ENCODE measurements at regions not wholly inside any gene's neighbourhood (a gene's known extent, or its start where the extent isn't known, plus 50 kb on each side); places are given as distances from the start of the nearest gene placed in this dataset.

GRCh38 chr12:93127582-93128331 is 198.7 kb upstream of the EEA1 start:
- DNase-seq (ENCODE audit: low read depth in 4 of 4, low spot score in 2 of 4) = no peak

DNA sequence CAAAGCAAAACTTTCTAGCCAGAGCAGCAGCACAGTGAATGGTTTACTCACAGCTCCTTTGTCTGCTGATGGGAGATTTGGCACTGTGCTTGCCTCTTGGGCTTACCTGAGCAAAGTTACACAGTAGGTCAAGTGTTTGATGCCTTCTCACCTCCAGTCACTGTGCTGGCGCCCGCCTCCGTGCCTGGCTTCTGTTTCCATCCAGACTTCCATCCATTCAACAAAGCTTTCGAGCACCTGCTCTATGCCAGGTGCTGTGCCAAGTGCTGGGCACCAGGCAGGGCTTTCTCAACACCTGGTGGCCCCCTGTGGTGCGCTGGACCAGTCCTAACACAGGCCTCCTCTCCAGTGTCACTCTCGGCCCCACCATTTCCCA is 199.2 kb upstream of the EEA1 start:
- DNase-seq (ENCODE audit: low read depth in 4 of 4, low spot score in 2 of 4) = no peak

- DNase-seq (ENCODE audit: low read depth in 4 of 4, low spot score in 2 of 4) = no peak
These were observed 201.4 kb upstream of the EEA1 start for GRCh38 chr12:93130366-93131054.

- DNase-seq (ENCODE audit: low read depth in 4 of 4, low spot score in 2 of 4) = no peak
These were observed 204.3 kb upstream of the EEA1 start for GRCh38 chr12:93133361-93133760.

GRCh38 chr12:93134175-93134890 is 205.2 kb upstream of the EEA1 start:
- no peak for DNase-seq (ENCODE audit: low read depth in 4 of 4, low spot score in 2 of 4)

GRCh38 chr12:93134893-93135285 is 205.8 kb upstream of the EEA1 start:
- no peak for DNase-seq (ENCODE audit: low read depth in 4 of 4, low spot score in 2 of 4)

GRCh38 chr12:93135286-93136239 is 206.5 kb upstream of the EEA1 start:
- no peak for DNase-seq (ENCODE audit: low read depth in 4 of 4, low spot score in 2 of 4)

- no peak for DNase-seq (ENCODE audit: low read depth in 4 of 4, low spot score in 2 of 4)
These were observed 207.4 kb upstream of the EEA1 start for GRCh38 chr12:93136253-93137055.

GRCh38 chr12:93137656-93138612 is 208.8 kb upstream of the EEA1 start:
- DNase-seq (ENCODE audit: low read depth in 4 of 4, low spot score in 2 of 4) = no peak

GRCh38 chr12:93139028-93139665 is 210.1 kb upstream of the EEA1 start:
- no peak for DNase-seq (ENCODE audit: low read depth in 4 of 4, low spot score in 2 of 4)

- DNase-seq (ENCODE audit: low read depth in 4 of 4, low spot score in 2 of 4) = no peak
These were observed 211.2 kb upstream of the EEA1 start for GRCh38 chr12:93140325-93140724.

- DNase-seq (ENCODE audit: low read depth in 4 of 4, low spot score in 2 of 4) = no peak
These were observed 211.7 kb upstream of the EEA1 start for GRCh38 chr12:93140801-93141200.

GRCh38 chr12:93142881-93143280 is 213.8 kb upstream of the EEA1 start:
- DNase-seq (ENCODE audit: low read depth in 4 of 4, low spot score in 2 of 4) = no peak

DNA sequence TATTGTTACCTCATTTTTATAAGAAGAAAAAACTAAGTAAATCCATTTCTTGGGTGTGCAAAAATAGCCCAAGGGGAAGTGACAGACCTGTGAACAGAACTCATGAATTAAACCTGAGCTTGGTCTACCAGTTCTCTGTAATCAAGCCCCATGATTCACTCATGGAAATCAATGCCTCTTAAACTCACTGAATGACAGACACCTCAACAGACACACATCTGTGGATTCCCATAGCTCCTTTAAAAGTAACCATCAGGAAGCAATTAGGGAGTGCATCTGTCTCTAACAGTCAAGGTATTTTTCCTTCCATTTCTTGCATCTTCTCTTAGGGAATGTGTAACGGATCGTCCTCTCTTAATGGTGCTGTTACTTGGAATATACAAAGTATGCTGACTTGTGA is 215.0 kb upstream of the EEA1 start:
- no peak for DNase-seq (ENCODE audit: low read depth in 4 of 4, low spot score in 2 of 4)

DNA sequence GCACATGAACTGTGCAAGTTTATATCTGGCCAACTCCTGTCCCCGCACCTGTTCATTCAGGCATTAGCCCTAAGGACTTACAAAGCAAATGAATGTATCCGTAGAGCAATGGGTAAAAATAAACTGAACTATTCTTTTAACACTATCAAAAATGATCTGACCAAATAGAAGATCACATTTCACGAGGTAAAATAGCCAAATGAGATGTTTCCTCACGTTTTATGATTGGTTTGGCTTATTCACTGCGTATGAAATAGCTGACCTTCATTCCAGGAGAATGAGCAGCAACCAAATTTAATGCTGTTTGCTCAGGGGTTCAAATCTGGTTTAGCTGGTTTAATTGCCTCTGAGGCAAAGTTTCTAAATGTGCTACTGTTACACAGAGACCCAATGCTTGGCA is 216.0 kb upstream of the EEA1 start:
- no peak for DNase-seq (ENCODE audit: low read depth in 4 of 4, low spot score in 2 of 4)

GRCh38 chr12:93146263-93146939 is 217.3 kb upstream of the EEA1 start:
- no peak for DNase-seq (ENCODE audit: low read depth in 4 of 4, low spot score in 2 of 4)

GRCh38 chr12:93146970-93147369 is 217.9 kb upstream of the EEA1 start:
- no peak for DNase-seq (ENCODE audit: low read depth in 4 of 4, low spot score in 2 of 4)

- DNase-seq (ENCODE audit: low read depth in 4 of 4, low spot score in 2 of 4) = no peak
These were observed 219.3 kb upstream of the EEA1 start for GRCh38 chr12:93148412-93148811.
